Mesendoderm (in vitro differentiated cells): ENCODE measurements at regions not wholly inside any gene's neighbourhood (a gene's known extent, or its start where the extent isn't known, plus 50 kb on each side); places are given as distances from the start of the nearest gene placed in this dataset.

Source experiments
- DNase-seq: peaks from one replicate; pipeline ENCODE4 v3.0.0; 2013
- H2AK5ac ChIP-seq: 2 replicates; pipeline ENCODE4 v1.6.1; 2013; ENCODE audit warnings: low read length, inconsistent platforms
- H2BK120ac ChIP-seq: 2 replicates; pipeline ENCODE4 v1.6.1; 2013; ENCODE audit warnings: low read depth, mild to moderate bottlenecking, low read length, moderate library complexity, mixed read lengths
- H2BK15ac ChIP-seq: replicated peaks from 2 replicates; pipeline ENCODE4 v1.6.1; 2013; ENCODE audit warnings: low read depth, mild to moderate bottlenecking, moderate library complexity
- H2BK5ac ChIP-seq: 2 replicates; pipeline ENCODE4 v1.6.1; 2013; ENCODE audit warnings: low read length, inconsistent platforms
- H3K18ac ChIP-seq: 2 replicates; pipeline ENCODE4 v1.6.1; 2013; ENCODE audit warnings: mild to moderate bottlenecking, low read length, mixed read lengths
- H3K23ac ChIP-seq: one replicate; pipeline ENCODE4 v1.6.1; 2013; ENCODE audit warnings: low read length
- H3K27ac ChIP-seq: 2 replicates; pipeline ENCODE4 v1.5.1; 2013; ENCODE audit warnings: low read depth, mild to moderate bottlenecking, inconsistent platforms, low read length, moderate library complexity
- H3K27me3 ChIP-seq: 2 replicates; pipeline ENCODE4 v1.6.1; 2013; ENCODE audit warnings: low read length, control low read depth, mild to moderate bottlenecking, inconsistent platforms; ENCODE audit not compliant: insufficient read depth, poor library complexity
- H3K36me3 ChIP-seq: 2 replicates; pipeline ENCODE4 v1.6.1; 2013; ENCODE audit warnings: low read length, inconsistent platforms; ENCODE audit not compliant: control insufficient read depth, insufficient read depth
- H3K4ac ChIP-seq: one replicate; pipeline ENCODE4 v1.6.1; 2013; ENCODE audit warnings: low read depth, mild to moderate bottlenecking, low read length, moderate library complexity
- H3K4me1 ChIP-seq: 2 replicates; pipeline ENCODE4 v1.6.1; 2013; ENCODE audit warnings: low read depth, low read length, inconsistent platforms; ENCODE audit not compliant: control insufficient read depth
- H3K4me2 ChIP-seq: 2 replicates; pipeline ENCODE4 v1.6.1; 2013; ENCODE audit warnings: low read length
- H3K4me3 ChIP-seq: 2 replicates; pipeline ENCODE4 v1.5.1; 2013; ENCODE audit warnings: mild to moderate bottlenecking, low read length
- H3K56ac ChIP-seq: one replicate; pipeline ENCODE4 v1.6.1; 2013; ENCODE audit warnings: low read length
- H3K79me1 ChIP-seq: 2 replicates; pipeline ENCODE4 v1.6.1; 2013; ENCODE audit warnings: low read length, inconsistent platforms
- H3K79me2 ChIP-seq: 2 replicates; pipeline ENCODE4 v1.6.1; 2013; ENCODE audit warnings: mild to moderate bottlenecking, low read length; ENCODE audit not compliant: control insufficient read depth, insufficient read depth
- H3K9ac ChIP-seq: 2 replicates; pipeline ENCODE4 v1.6.1; 2013; ENCODE audit warnings: low read length, inconsistent platforms
- H4K5ac ChIP-seq: one replicate; pipeline ENCODE4 v1.6.1; 2013; ENCODE audit warnings: low read length
- H4K8ac ChIP-seq: one replicate; pipeline ENCODE4 v1.6.1; 2013; ENCODE audit warnings: low read depth, mild to moderate bottlenecking, control low read depth, low read length, moderate library complexity
- WGBS: extraction: QIAGEN DNeasy Blood & Tissue Kit; methylation state at CpG from one replicate; pipeline ENCODE4 v1.1.7; 2013; ENCODE audit warnings: low lambda C conversion rate, missing lambda C conversion rate; ENCODE audit not compliant: insufficient coverage; ENCODE audit errors: extremely low coverage; 5-methylcytosine and 5-hydroxymethylcytosine counted together

DNA sequence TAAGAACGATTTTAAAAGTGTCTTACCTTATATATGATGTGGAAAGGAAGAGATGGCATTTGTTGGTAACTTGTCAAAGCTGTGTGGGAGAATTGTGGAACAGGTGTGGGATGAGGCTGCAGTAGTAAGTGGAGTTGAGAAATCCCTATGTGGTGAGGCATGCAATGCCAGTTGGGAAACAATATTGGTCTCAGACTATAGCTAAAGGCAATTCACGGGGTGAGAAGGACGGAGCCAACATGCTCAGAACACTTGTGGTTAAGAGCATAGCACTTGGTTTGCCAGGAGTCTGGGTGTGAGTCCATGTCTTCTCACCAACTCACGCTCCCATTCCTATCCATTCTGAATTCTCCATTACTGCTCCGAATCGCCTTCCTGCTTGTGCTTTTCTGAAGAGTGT is 615.6 kb upstream of the ADAMTS9 start:
- Histone ChIP-seq H2BK120ac (no peak overlapping the region), H2BK5ac (no peak overlapping the region), H3K27me3 (no peaks in the 10 kb centered on the region), H3K4me3 (no peak overlapping the region), H3K79me2 (no peaks in the 10 kb centered on the region), H3K23ac (no peak overlapping the region), H3K4me2 (no peak overlapping the region), H4K5ac (no peak overlapping the region), H3K9ac (no peak overlapping the region), H3K56ac (no peak overlapping the region), H3K18ac (no peak overlapping the region), H4K8ac (no peak overlapping the region), H3K36me3 (no peaks in the 10 kb centered on the region), H3K27ac (no peak overlapping the region), H3K4ac (no peak overlapping the region), H2BK15ac (no peak overlapping the region), H2AK5ac (no peak overlapping the region), H3K79me1 (no peaks in the 10 kb centered on the region), H3K4me1 (no peaks in the 10 kb centered on the region)
- DNase-seq = no peak
- no CpG with 5 or more reads among the region's 6 CpGs for WGBS

DNA sequence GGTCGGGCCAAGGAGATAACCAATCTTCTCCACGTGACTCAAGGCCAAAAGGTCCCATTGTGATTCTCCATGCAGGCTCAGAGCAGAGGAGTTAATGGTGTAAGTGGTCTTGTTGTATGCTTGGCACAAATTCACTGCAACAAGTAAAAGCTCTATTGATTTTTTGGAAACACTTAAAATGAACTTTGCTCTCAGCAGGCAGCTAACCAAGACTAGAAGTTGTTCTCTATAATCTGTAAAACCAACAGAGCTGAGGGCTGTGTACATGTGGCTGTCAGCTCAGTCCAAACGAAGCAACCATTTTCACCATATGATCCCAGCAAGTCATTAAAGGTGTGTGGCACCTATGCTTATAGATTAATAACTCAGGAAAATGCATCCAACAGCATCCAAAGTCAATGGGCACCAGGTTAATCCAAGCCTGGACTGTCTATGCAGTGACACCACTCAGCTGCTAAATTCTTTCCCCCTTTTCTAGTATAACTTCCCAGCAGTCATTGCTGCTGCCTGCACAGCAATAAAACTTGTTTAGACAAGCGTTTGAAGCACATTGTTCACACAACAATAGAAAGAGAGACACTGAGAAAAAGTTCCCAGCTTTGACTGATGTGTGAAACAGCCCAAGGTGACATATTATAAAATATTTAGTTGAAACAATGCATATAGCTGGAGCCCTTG is 603.8 kb upstream of the ADAMTS9 start:
- H3K23ac ChIP-seq = no peak overlapping the region
- no peak overlapping the region for H3K9ac ChIP-seq
- no peak overlapping the region for H3K4me3 ChIP-seq
- no peak overlapping the region for H3K4me2 ChIP-seq
- no peaks in the 10 kb centered on the region for H3K36me3 ChIP-seq
- H4K8ac ChIP-seq = no peak overlapping the region
- H3K4ac ChIP-seq = no peak overlapping the region
- no peak overlapping the region for H3K27ac ChIP-seq
- no peak overlapping the region for H3K56ac ChIP-seq
- no peaks in the 10 kb centered on the region for H3K27me3 ChIP-seq
- no peaks in the 10 kb centered on the region for H3K79me2 ChIP-seq
- H3K4me1 ChIP-seq = no peaks in the 10 kb centered on the region
- H2BK5ac ChIP-seq = no peak overlapping the region
- no peak overlapping the region for H2BK120ac ChIP-seq
- no peaks in the 10 kb centered on the region for H3K79me1 ChIP-seq
- no peak for DNase-seq
- WGBS = no CpG with 5 or more reads among the region's 4 CpGs
- H2BK15ac ChIP-seq = no peak overlapping the region
- H2AK5ac ChIP-seq = no peak overlapping the region
- no peak overlapping the region for H4K5ac ChIP-seq
- H3K18ac ChIP-seq = no peak overlapping the region

DNA sequence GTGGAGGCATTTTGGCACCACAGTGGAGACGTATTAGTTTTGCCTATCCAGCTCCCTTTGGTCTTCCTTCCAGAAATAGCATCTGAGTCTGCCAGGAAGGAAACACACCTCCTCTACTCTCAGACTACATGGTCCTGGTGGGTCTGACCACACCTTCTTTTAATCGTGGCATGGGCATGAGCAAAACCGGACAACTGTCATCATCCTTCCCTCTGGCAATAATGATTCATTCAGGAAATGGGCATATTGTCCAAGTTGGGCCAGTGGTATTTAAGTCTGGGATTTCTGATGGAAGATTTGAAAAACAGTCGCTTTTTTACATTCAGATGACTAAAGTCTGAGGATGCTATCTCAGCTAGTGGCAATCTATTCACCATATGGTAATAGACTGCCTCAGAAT is 601.0 kb upstream of the ADAMTS9 start:
- no peaks in the 10 kb centered on the region for H3K36me3 ChIP-seq
- WGBS = no CpG with 5 or more reads among the region's 4 CpGs
- no peak overlapping the region for H2BK5ac ChIP-seq
- no peaks in the 10 kb centered on the region for H3K79me2 ChIP-seq
- no peak for DNase-seq
- H3K79me1 ChIP-seq = no peaks in the 10 kb centered on the region
- H3K4me3 ChIP-seq = no peak overlapping the region
- no peaks in the 10 kb centered on the region for H3K4me1 ChIP-seq
- no peak overlapping the region for H3K27ac ChIP-seq
- no peak overlapping the region for H2AK5ac ChIP-seq
- H3K23ac ChIP-seq = no peak overlapping the region
- no peak overlapping the region for H3K4me2 ChIP-seq
- H3K56ac ChIP-seq = no peak overlapping the region
- no peak overlapping the region for H3K9ac ChIP-seq
- H3K4ac ChIP-seq = no peak overlapping the region
- no peaks in the 10 kb centered on the region for H3K27me3 ChIP-seq
- H4K5ac ChIP-seq = no peak overlapping the region
- no peak overlapping the region for H2BK15ac ChIP-seq
- no peak overlapping the region for H2BK120ac ChIP-seq
- no peak overlapping the region for H4K8ac ChIP-seq
- H3K18ac ChIP-seq = no peak overlapping the region

DNA sequence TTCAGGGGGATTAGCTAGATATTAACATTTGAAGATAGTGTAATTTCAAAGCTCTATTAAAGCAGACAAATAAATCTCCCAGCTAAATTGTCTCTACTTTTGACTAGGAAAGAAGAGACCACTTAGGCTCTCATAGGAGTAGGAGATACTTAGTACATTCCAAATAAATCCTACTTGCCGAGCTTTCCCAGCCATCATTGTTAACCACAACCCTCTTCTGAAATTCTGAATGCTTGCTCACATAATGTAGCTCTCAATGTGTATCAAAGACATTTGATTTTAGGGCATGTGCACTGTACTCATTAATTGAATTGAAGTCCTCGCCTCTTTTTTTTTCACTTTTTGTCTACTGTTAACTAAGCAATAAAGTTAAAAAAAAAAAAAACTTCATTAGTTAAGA is 598.2 kb upstream of the ADAMTS9 start:
- Histone ChIP-seq H3K4me2 (no peak overlapping the region), H3K79me2 (no peaks in the 10 kb centered on the region), H3K4me1 (no peaks in the 10 kb centered on the region), H3K79me1 (no peaks in the 10 kb centered on the region), H2BK120ac (no peak overlapping the region), H3K4me3 (no peak overlapping the region), H3K9ac (no peak overlapping the region), H4K5ac (no peak overlapping the region), H2AK5ac (no peak overlapping the region), H3K27ac (no peak overlapping the region), H3K56ac (no peak overlapping the region), H3K27me3 (no peaks in the 10 kb centered on the region), H3K4ac (no peak overlapping the region), H2BK5ac (no peak overlapping the region), H3K18ac (no peak overlapping the region), H3K23ac (no peak overlapping the region), H2BK15ac (no peak overlapping the region), H4K8ac (no peak overlapping the region), H3K36me3 (no peaks in the 10 kb centered on the region)
- WGBS = no CpG with 5 or more reads among the region's 2 CpGs
- no peak for DNase-seq

DNA sequence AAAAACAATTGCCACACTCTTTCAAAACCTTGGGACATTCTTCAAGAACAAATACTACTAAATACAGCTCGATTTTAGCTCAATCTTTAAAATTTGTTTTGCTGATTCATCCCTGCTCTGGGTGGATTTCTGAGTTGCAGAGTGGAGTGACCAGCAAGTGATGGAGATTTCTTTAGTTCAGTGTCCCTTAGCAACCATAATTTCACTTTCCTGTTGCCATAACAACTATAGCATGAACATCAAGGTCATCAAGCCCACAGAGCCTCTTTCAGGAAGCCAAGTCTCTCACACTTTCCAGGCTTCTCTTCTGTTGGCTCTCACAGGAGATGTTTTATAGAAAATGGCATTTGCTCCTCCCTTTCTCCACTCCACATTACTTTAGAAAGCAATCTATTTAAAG is 597.2 kb upstream of the ADAMTS9 start:
- Histone ChIP-seq H2BK15ac (no peak overlapping the region), H2BK5ac (no peak overlapping the region), H3K4me3 (no peak overlapping the region), H3K9ac (no peak overlapping the region), H4K8ac (no peak overlapping the region), H4K5ac (no peak overlapping the region), H3K56ac (no peak overlapping the region), H3K27me3 (no peaks in the 10 kb centered on the region), H3K36me3 (no peaks in the 10 kb centered on the region), H3K4me2 (no peak overlapping the region), H3K79me2 (no peaks in the 10 kb centered on the region), H3K23ac (no peak overlapping the region), H2BK120ac (no peak overlapping the region), H3K4ac (no peak overlapping the region), H3K4me1 (no peaks in the 10 kb centered on the region), H3K18ac (no peak overlapping the region), H3K27ac (no peak overlapping the region), H3K79me1 (no peaks in the 10 kb centered on the region), H2AK5ac (no peak overlapping the region)
- no CpG with 5 or more reads among the region's 1 CpG for WGBS
- peak; percentile 59 for DNase-seq

DNA sequence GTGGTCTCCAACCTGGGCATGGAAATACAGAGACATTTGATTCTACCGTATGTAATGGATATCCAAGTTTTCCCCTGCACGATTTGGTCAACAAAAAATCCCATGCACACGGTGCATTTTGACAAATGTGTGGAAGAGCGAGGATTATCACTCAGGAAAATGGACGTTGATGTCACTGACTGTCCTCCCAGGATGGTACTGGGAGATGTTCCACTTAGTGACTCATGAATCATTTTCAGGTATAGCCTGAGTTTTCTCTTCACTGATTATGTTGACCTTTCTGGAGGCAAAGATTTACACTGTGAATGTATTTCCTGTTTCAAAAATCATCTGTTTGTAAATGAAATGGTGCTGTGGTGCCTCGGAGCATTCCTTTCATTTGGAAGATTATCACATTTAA is 596.7 kb upstream of the ADAMTS9 start:
- no peak overlapping the region for H3K27ac ChIP-seq
- H3K4me3 ChIP-seq = no peak overlapping the region

More for the DNA sequence above, 596.7 kb upstream of the ADAMTS9 start:
- H3K36me3 ChIP-seq = no peaks in the 10 kb centered on the region
- H3K4ac ChIP-seq = no peak overlapping the region
- H2BK120ac ChIP-seq = no peak overlapping the region
- H3K27me3 ChIP-seq = no peaks in the 10 kb centered on the region
- no peak overlapping the region for H4K8ac ChIP-seq
- no peak overlapping the region for H4K5ac ChIP-seq
- no peak overlapping the region for H3K4me2 ChIP-seq
- H3K4me1 ChIP-seq = no peaks in the 10 kb centered on the region
- WGBS = no CpG with 5 or more reads among the region's 6 CpGs
- no peak overlapping the region for H2BK5ac ChIP-seq
- H3K9ac ChIP-seq = no peak overlapping the region
- no peaks in the 10 kb centered on the region for H3K79me1 ChIP-seq
- H3K56ac ChIP-seq = no peak overlapping the region
- no peak overlapping the region for H2AK5ac ChIP-seq
- no peak overlapping the region for H3K23ac ChIP-seq
- no peak for DNase-seq
- H2BK15ac ChIP-seq = no peak overlapping the region
- H3K79me2 ChIP-seq = no peaks in the 10 kb centered on the region
- no peak overlapping the region for H3K18ac ChIP-seq
